Neutrophil (primary cell): ENCODE measurements at regions not wholly inside any gene's neighbourhood (a gene's known extent, or its start where the extent isn't known, plus 50 kb on each side); places are given as distances from the start of the nearest gene placed in this dataset.
"Not testable (repeated sequence)": the region's sequence is repeated elsewhere in the genome, so short reads cannot be mapped to it uniquely, and the experiment has no call there.

Source experiments
- H3K27ac ChIP-seq: fragments of 200-600 bp; sonication (generic); 2 replicates; pipeline ENCODE4 v1.5.1; 2016; ENCODE audit warnings: mild to moderate bottlenecking, moderate library complexity
- H3K27me3 ChIP-seq: fragments of 200-600 bp; sonication (generic); 2 replicates; pipeline ENCODE4 v1.6.0; 2016; ENCODE audit warnings: mild to moderate bottlenecking
- H3K36me3 ChIP-seq: fragments of 200-600 bp; sonication (generic); 2 replicates; pipeline ENCODE4 v1.5.1; 2017
- H3K4me1 ChIP-seq, 2 experiments: fragments of 200-600 bp in 1 of 2; sonication (generic) in 1 of 2; 1 replicate in 1 of 2; 2 replicates in 1 of 2; pipeline versions ENCODE4 v1.5.1 to v1.6.1; 2013 to 2016; ENCODE audit warnings: low read depth in 1 of 2, low read length in 1 of 2, mild to moderate bottlenecking in 1 of 2, moderate library complexity in 1 of 2; ENCODE audit not compliant: control insufficient read depth in 1 of 2, insufficient read depth in 1 of 2
- H3K4me3 ChIP-seq, 2 experiments: fragments of 200-600 bp in 1 of 2; sonication (generic) in 1 of 2; 1 replicate in 1 of 2; 2 replicates in 1 of 2; pipeline ENCODE4 v1.5.1; 2013 to 2016; ENCODE audit warnings: low read depth in 1 of 2, low read length in 1 of 2, mild to moderate bottlenecking in 1 of 2, moderate library complexity in 1 of 2
- H3K9me3 ChIP-seq: fragments of 200-600 bp; sonication (generic); 2 replicates; pipeline ENCODE4 v1.5.1; 2016
- CTCF ChIP-seq: fragments of 200-600 bp; sonication (generic); IDR thresholded peaks from 2 replicates; pipeline ENCODE4 v1.5.1; 2016; ENCODE audit warnings: antibody characterized with exemption

- Histone ChIP-seq H3K27me3 (no peaks in the 10 kb centered on the region), H3K4me3 (no peak overlapping the region), H3K9me3 (no peaks in the 10 kb centered on the region), H3K4me1 (no peaks in the 10 kb centered on the region), H3K36me3 (no peaks in the 10 kb centered on the region), H3K27ac (no peak overlapping the region)
- TF ChIP-seq CTCF, result no peak
Observed at GRCh38 chr4:84317513-84317912, 181.6 kb downstream of the NKX6-1 start.

GRCh38 chr4:84312426-84313012, 186.6 kb downstream of the NKX6-1 start:
- H3K4me3 ChIP-seq, result no peak overlapping the region
- H3K36me3 ChIP-seq, result no peaks in the 10 kb centered on the region
- no peak overlapping the region for H3K27ac ChIP-seq
- no peak for TF ChIP-seq CTCF
- no peaks in the 10 kb centered on the region for H3K4me1 ChIP-seq
- no peaks in the 10 kb centered on the region for H3K9me3 ChIP-seq
- H3K27me3 ChIP-seq, result no peaks in the 10 kb centered on the region

GRCh38 chr4:84309191-84309590, 189.9 kb downstream of the NKX6-1 start:
- no peaks in the 10 kb centered on the region for H3K4me1 ChIP-seq
- no peaks in the 10 kb centered on the region for H3K36me3 ChIP-seq
- no peaks in the 10 kb centered on the region for H3K27me3 ChIP-seq
- no peaks in the 10 kb centered on the region for H3K9me3 ChIP-seq
- H3K27ac ChIP-seq, result no peak overlapping the region
- no peak overlapping the region for H3K4me3 ChIP-seq
- no peak for TF ChIP-seq CTCF

- H3K36me3 ChIP-seq, H3K9me3 ChIP-seq, H3K27ac ChIP-seq, H3K4me3 ChIP-seq, H3K27me3 ChIP-seq, H3K4me1 ChIP-seq: not testable (repeated sequence)
Observed at GRCh38 chr4:84298719-84299254, 200.3 kb downstream of the NKX6-1 start.

- Histone ChIP-seq H3K27me3 (no peaks in the 10 kb centered on the region), H3K36me3 (no peaks in the 10 kb centered on the region), H3K27ac (no peak overlapping the region), H3K9me3 (no peaks in the 10 kb centered on the region), H3K4me1 (no peaks in the 10 kb centered on the region), H3K4me3 (no peak overlapping the region)
- TF ChIP-seq CTCF, result no peak
Observed at GRCh38 chr4:84298023-84298718, 200.9 kb downstream of the NKX6-1 start.

GRCh38 chr4:84291969-84292368, 207.1 kb downstream of the NKX6-1 start:
- no peaks in the 10 kb centered on the region for H3K27me3 ChIP-seq
- H3K4me1 ChIP-seq, result no peaks in the 10 kb centered on the region
- H3K36me3 ChIP-seq, result no peaks in the 10 kb centered on the region
- H3K27ac ChIP-seq, result no peak overlapping the region
- no peak overlapping the region for H3K4me3 ChIP-seq
- no peak for TF ChIP-seq CTCF
- H3K9me3 ChIP-seq, result no peaks in the 10 kb centered on the region
